HCT116 (cell line): ENCODE measurements at regions not wholly inside any gene's neighbourhood (a gene's known extent, or its start where the extent isn't known, plus 50 kb on each side); places are given as distances from the start of the nearest gene placed in this dataset.

Source experiments
- ATAC-seq: fragments of 200-7000 bp; cut with Tn5 transposase; 2 replicates; pipeline ENCODE4 v1.9.1; 2020; ENCODE audit warnings: mild to moderate bottlenecking, moderate library complexity
- BruUV-seq: library from RNA; stranded (reverse); fragments of 400-500 nt; replicated peaks from 2 replicates; lab custom pipeline; 2021; lab: Mats Ljungman, UMichigan
- CTCF ChIA-PET: fragments of 300-600 bp; sonication (Branson Sonifier 250); formaldehyde crosslinking; loops from one replicate; lab custom pipeline; 2021; ENCODE audit warnings: antibody characterized with exemption; lab: Charles Lee
- POLR2A ChIA-PET: fragments of 300-600, 350-600 bp; sonication (Branson Sonifier 250); formaldehyde crosslinking; loops from one replicate; lab custom pipeline; 2021; ENCODE audit warnings: antibody characterized with exemption; lab: Charles Lee
- RAD21 ChIA-PET, 2 experiments: fragments of 300-600 bp; sonication (Branson Sonifier 250); formaldehyde crosslinking; loops; one replicate each; lab custom pipeline; 2023; ENCODE audit warnings: low total read pairs in 2 of 2; ENCODE audit not compliant: uncharacterized antibody in 2 of 2, unreplicated experiment in 2 of 2, low non-redundant PET in 1 of 2; lab: Charles Lee
- DNase-seq: peaks from one replicate; pipeline ENCODE4 v3.0.0-alpha.2; 2010; ENCODE audit warnings: low read depth, low spot score
- H2AFZ ChIP-seq: fragments of 200-600 bp; shearing (Covaris generic), sonication (generic); 2 replicates; pipeline ENCODE4 v1.6.1; 2017; ENCODE audit warnings: low read depth, mixed run types, mixed read lengths, antibody characterized with exemption, low read length; ENCODE audit not compliant: poor library complexity, severe bottlenecking
- H3K27ac ChIP-seq: 2 replicates; pipeline ENCODE4 v1.5.1; 2012; ENCODE audit warnings: low read depth, low read length
- H3K27me3 ChIP-seq: fragments of 200-600 bp; sonication (generic); 2 replicates; pipeline ENCODE4 v1.6.1; 2016; ENCODE audit warnings: mixed run types, low read length, mixed read lengths; ENCODE audit not compliant: insufficient read depth
- H3K36me3 ChIP-seq, 2 experiments: fragments of 200-500 bp in 1 of 2; fragments of 200-600 bp in 1 of 2; sonication (Bioruptor generic) in 1 of 2; sonication (generic) in 1 of 2; 2 replicates each; pipeline versions ENCODE4 v1.5.1 to v1.6.1; 2014 to 2016; ENCODE audit warnings: low read length in 2 of 2, inconsistent platforms in 1 of 2, mixed read lengths in 1 of 2, mixed run types in 1 of 2; ENCODE audit not compliant: insufficient read depth in 2 of 2, control insufficient read depth in 1 of 2
- H3K4me1 ChIP-seq, 2 experiments: fragments of 200-600 bp in 1 of 2; sonication (generic) in 1 of 2; 2 replicates each; pipeline versions ENCODE4 v1.5.1 to v1.6.1; 2012 to 2017; ENCODE audit warnings: low read length in 2 of 2, inconsistent platforms in 1 of 2, mild to moderate bottlenecking in 1 of 2, mixed read lengths in 1 of 2, mixed run types in 1 of 2, moderate library complexity in 1 of 2; ENCODE audit not compliant: insufficient read depth in 2 of 2, control insufficient read depth in 1 of 2
- H3K4me2 ChIP-seq: fragments of 200-600 bp; sonication (generic); 2 replicates; pipeline ENCODE4 v1.6.1; 2017; ENCODE audit warnings: mixed run types, low read length, mixed read lengths
- H3K4me3 ChIP-seq, 2 experiments: fragments of 200-600 bp in 1 of 2; sonication (generic) in 1 of 2; replicated peaks in 1 of 2; 2 replicates each; pipeline ENCODE4 v1.5.1; 2011 to 2016; ENCODE audit warnings: low read length in 2 of 2, control low read depth in 1 of 2, low read depth in 1 of 2, mild to moderate bottlenecking in 1 of 2, mixed read lengths in 1 of 2, mixed run types in 1 of 2
- H3K79me2 ChIP-seq: fragments of 200-600 bp; sonication (generic); 2 replicates; pipeline ENCODE4 v1.6.1; 2017; ENCODE audit warnings: mild to moderate bottlenecking, mixed run types, low read length, moderate library complexity, mixed read lengths; ENCODE audit not compliant: insufficient read depth
- H3K9ac ChIP-seq: fragments of 200-600 bp; sonication (generic); 2 replicates; pipeline ENCODE4 v1.6.1; 2016; ENCODE audit warnings: low read length, mixed read lengths
- H3K9me2 ChIP-seq: fragments of 200-600 bp; sonication (generic), shearing (Covaris generic); 2 replicates; pipeline ENCODE4 v1.6.1; 2017; ENCODE audit warnings: mixed run types, mild to moderate bottlenecking, moderate library complexity; ENCODE audit not compliant: insufficient read depth
- H3K9me3 ChIP-seq, 2 experiments: fragments of 200-500 bp in 1 of 2; fragments of 200-600 bp in 1 of 2; sonication (Bioruptor generic) in 1 of 2; sonication (generic) in 1 of 2; 2 replicates each; pipeline ENCODE4 v1.6.1; 2014 to 2017; ENCODE audit warnings: low read length in 2 of 2, mixed read lengths in 2 of 2, inconsistent platforms in 1 of 2, low read depth in 1 of 2, mild to moderate bottlenecking in 1 of 2, mixed run types in 1 of 2, moderate library complexity in 1 of 2; ENCODE audit not compliant: control insufficient read depth in 1 of 2, insufficient read depth in 1 of 2
- H4K20me1 ChIP-seq: fragments of 200-600 bp; sonication (generic), shearing (Covaris generic); 2 replicates; pipeline ENCODE4 v1.6.1; 2017; ENCODE audit warnings: mixed run types, mild to moderate bottlenecking, moderate library complexity; ENCODE audit not compliant: insufficient read depth
- ATF3 ChIP-seq: IDR thresholded peaks from 2 replicates; pipeline ENCODE4 v1.6.1; 2012
- CEBPB ChIP-seq: IDR thresholded peaks from 2 replicates; pipeline ENCODE4 v1.6.1; 2012; ENCODE audit warnings: low read depth
- EGR1 ChIP-seq: IDR thresholded peaks from 2 replicates; pipeline ENCODE4 v1.6.1; 2012; ENCODE audit warnings: low read depth
- ELF1 ChIP-seq: IDR thresholded peaks from 2 replicates; pipeline ENCODE4 v1.6.1; 2012; ENCODE audit warnings: low read depth, borderline replicate concordance
- EZH2 ChIP-seq: fragments of 200-600 bp; sonication (generic); IDR thresholded peaks from 2 replicates; pipeline ENCODE4 v1.6.1; 2017; ENCODE audit warnings: antibody characterized with exemption, mixed run types
- EZH2phosphoT487 ChIP-seq: fragments of 200-600 bp; IDR thresholded peaks from 2 replicates; pipeline ENCODE4 v1.6.1; 2018; ENCODE audit warnings: antibody characterized with exemption, borderline replicate concordance
- FOSL1 ChIP-seq: IDR thresholded peaks from 2 replicates; pipeline ENCODE4 v1.6.1; 2012; ENCODE audit warnings: low read depth
- JUND ChIP-seq: IDR thresholded peaks from 2 replicates; pipeline ENCODE4 v1.6.1; 2012
- MAX ChIP-seq: IDR thresholded peaks from 2 replicates; pipeline ENCODE4 v1.6.1; 2012
- POLR2A ChIP-seq: IDR thresholded peaks from 2 replicates; pipeline ENCODE4 v1.7.0; 2011; ENCODE audit warnings: borderline replicate concordance; ENCODE audit not compliant: insufficient read depth, insufficient read length; ENCODE audit errors: extremely low read depth
- SIN3A ChIP-seq: IDR thresholded peaks from 2 replicates; pipeline ENCODE4 v1.6.1; 2012; ENCODE audit warnings: low read depth
- SP1 ChIP-seq: IDR thresholded peaks from 2 replicates; pipeline ENCODE4 v1.6.1; 2012; ENCODE audit warnings: low read depth
- SRF ChIP-seq: IDR thresholded peaks from 2 replicates; pipeline ENCODE4 v1.6.1; 2012; ENCODE audit warnings: low read depth
- YY1 ChIP-seq: IDR thresholded peaks from 2 replicates; pipeline ENCODE4 v1.6.1; 2011; ENCODE audit warnings: low read length, low read depth, moderate library complexity, mild to moderate bottlenecking; ENCODE audit not compliant: insufficient replicate concordance; ENCODE audit errors: extremely low read depth
- ZNF274 ChIP-seq: fragments of 200-500 bp; sonication (Bioruptor generic); IDR thresholded peaks from 2 replicates; pipeline ENCODE4 v1.6.1; 2014; ENCODE audit warnings: mild to moderate bottlenecking, low read depth, low read length, inconsistent platforms
- intact Hi-C: fragments of 100-400 bp; cut with micrococcal nuclease; formaldehyde crosslinking; loops from 2 replicates; pipeline ENCODE4 v1.10.0; 2022
- TF ChIP-seq, protein P1 (sequence below): IDR thresholded peaks from 2 replicates; pipeline ENCODE4 v1.6.1; 2011; ENCODE audit warnings: mild to moderate bottlenecking, low read length, moderate library complexity; ENCODE audit not compliant: insufficient replicate concordance; ENCODE audit errors: extremely low read depth
- TF ChIP-seq, protein P2 (sequence below), 3 experiments: fragments of 200-600 bp in 1 of 3; sonication (generic) in 1 of 3; IDR thresholded peaks in 2 of 3; conservative IDR thresholded peaks in 1 of 3; 2 replicates each; pipeline ENCODE4 v1.5.1; 2012 to 2017; ENCODE audit warnings: low read depth in 2 of 3, low read length in 2 of 3, antibody characterized with exemption in 1 of 3, borderline replicate concordance in 1 of 3, control low read depth in 1 of 3, mild to moderate bottlenecking in 1 of 3, mixed read lengths in 1 of 3, mixed run types in 1 of 3, moderate library complexity in 1 of 3; ENCODE audit not compliant: insufficient read depth in 1 of 3

DNA sequence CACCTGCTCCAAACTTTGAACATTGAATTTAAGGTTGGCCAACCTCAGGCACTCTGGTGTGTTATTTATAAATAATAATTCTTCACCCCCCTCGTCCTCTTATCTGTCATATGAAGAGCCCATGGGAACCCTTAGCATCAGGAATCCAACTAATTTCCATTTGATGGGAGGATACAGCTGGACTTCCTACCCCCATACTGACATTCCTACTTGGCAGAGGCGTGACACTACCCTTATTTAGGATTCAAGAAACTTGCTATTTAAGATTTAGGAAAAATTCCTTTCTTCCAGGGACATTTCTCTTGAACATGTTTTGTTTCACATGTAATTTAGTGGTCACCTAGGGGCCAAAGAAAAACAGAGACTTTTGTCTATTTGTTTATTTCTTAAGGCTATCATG, 171.9 kb upstream of the NRP1 start:
- CTCF ChIA-PET, result no interaction called here
- BruUV-seq, result no TSS peak
- ATAC-seq, result no peak
- Histone ChIP-seq H4K20me1 (no peaks in the 10 kb centered on the region), H3K36me3 (no peaks in the 10 kb centered on the region), H3K4me1 (peaks cover 12 to 17% of the 10 kb centered on the region in 2 experiments; a peak in 3 of 4 replicates), H3K9me3 (no peaks in the 10 kb centered on the region), H3K4me3 (no peak overlapping the region), H2AFZ (no peak overlapping the region), H3K9me2 (no peaks in the 10 kb centered on the region), H3K27ac (no peak overlapping the region), H3K4me2 (no peak overlapping the region), H3K9ac (no peak overlapping the region), H3K79me2 (no peaks in the 10 kb centered on the region), H3K27me3 (no peaks in the 10 kb centered on the region)
- POLR2A ChIA-PET, result no interaction called here
- intact Hi-C loops, result no loop called here
- DNase-seq, result no peak
- RAD21 ChIA-PET, result no interaction called here
- TF ChIP-seq ZNF274 (no peak), FOSL1 (no peak), SRF (no peak), ATF3 (no peak), EZH2 (no peak), SP1 (no peak), ELF1 (no peak), EGR1 (no peak), JUND (no peak), EZH2phosphoT487 (no peak), CEBPB (no peak), YY1 (no peak), MAX (no peak), SIN3A (no peak), POLR2A (no peak)
- TF ChIP-seq, protein P1, sequence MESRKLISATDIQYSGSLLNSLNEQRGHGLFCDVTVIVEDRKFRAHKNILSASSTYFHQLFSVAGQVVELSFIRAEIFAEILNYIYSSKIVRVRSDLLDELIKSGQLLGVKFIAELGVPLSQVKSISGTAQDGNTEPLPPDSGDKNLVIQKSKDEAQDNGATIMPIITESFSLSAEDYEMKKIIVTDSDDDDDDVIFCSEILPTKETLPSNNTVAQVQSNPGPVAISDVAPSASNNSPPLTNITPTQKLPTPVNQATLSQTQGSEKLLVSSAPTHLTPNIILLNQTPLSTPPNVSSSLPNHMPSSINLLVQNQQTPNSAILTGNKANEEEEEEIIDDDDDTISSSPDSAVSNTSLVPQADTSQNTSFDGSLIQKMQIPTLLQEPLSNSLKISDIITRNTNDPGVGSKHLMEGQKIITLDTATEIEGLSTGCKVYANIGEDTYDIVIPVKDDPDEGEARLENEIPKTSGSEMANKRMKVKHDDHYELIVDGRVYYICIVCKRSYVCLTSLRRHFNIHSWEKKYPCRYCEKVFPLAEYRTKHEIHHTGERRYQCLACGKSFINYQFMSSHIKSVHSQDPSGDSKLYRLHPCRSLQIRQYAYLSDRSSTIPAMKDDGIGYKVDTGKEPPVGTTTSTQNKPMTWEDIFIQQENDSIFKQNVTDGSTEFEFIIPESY, result no peak
- TF ChIP-seq, protein P2, sequence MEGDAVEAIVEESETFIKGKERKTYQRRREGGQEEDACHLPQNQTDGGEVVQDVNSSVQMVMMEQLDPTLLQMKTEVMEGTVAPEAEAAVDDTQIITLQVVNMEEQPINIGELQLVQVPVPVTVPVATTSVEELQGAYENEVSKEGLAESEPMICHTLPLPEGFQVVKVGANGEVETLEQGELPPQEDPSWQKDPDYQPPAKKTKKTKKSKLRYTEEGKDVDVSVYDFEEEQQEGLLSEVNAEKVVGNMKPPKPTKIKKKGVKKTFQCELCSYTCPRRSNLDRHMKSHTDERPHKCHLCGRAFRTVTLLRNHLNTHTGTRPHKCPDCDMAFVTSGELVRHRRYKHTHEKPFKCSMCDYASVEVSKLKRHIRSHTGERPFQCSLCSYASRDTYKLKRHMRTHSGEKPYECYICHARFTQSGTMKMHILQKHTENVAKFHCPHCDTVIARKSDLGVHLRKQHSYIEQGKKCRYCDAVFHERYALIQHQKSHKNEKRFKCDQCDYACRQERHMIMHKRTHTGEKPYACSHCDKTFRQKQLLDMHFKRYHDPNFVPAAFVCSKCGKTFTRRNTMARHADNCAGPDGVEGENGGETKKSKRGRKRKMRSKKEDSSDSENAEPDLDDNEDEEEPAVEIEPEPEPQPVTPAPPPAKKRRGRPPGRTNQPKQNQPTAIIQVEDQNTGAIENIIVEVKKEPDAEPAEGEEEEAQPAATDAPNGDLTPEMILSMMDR (IDR thresholded peaks at IDR 0.05 in 2 of 3, conservative IDR thresholded peaks at IDR 0.05 in 1 of 3; ENCODE audit: borderline replicate concordance in 1 of 3, insufficient read depth in 1 of 3, low read depth in 2 of 3, low read length in 2 of 3), result no peak
